LNCAP (cell line): ENCODE measurements at regions not wholly inside any gene's neighbourhood (a gene's known extent, or its start where the extent isn't known, plus 50 kb on each side); places are given as distances from the start of the nearest gene placed in this dataset.

Experiments used
- CTCF ChIP-seq: fragments of 450-650 bp; IDR thresholded peaks from 2 replicates; pipeline ENCODE4 v1.5.1; 2017; ENCODE audit warnings: mild to moderate bottlenecking

GRCh38 chr22:47859881-47860525, 1097.6 kb downstream of the TBC1D22A start:
- no peak for TF ChIP-seq CTCF

GRCh38 chr22:47858773-47859306, 1096.4 kb downstream of the TBC1D22A start:
- no peak for TF ChIP-seq CTCF

DNA sequence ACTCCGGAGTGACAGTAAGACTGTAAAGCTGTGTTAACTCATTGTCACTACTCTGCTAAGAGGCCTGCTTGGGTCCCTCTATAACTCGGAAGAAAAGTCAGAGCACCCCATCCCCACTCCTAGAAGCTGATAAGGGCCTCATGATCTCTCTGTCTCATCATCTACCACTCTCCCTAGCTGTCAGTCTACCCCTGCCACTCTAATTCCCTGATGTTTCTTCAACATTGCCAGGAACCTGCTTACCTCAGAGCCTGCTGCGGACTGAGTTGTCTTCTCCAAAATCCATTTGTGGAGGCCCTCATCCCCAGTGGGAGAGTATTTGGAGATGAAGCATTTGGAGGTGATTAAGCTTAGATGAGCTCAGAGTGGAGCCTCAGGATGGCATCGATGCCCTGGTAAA, 1092.2 kb downstream of the TBC1D22A start:
- no peak for TF ChIP-seq CTCF

DNA sequence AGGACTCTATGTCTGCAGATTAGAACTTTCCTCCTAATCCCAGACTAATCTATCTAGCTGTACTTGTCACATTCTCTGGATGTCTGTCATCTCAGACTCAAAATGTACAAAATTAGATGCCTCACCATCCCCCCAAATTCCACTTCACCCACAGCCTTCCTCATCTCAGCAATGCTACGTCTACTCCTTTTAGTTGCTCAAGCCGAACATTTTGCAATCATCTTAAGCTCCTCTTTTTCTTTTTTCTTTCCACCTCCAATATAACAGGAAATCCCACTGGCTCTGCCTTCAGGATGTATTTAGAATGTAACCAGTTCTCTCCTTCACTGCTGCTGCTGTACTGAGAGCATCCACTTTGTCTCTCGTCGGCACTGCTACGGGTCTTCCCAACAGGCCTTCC, 1091.8 kb downstream of the TBC1D22A start:
- TF ChIP-seq CTCF: no peak

DNA sequence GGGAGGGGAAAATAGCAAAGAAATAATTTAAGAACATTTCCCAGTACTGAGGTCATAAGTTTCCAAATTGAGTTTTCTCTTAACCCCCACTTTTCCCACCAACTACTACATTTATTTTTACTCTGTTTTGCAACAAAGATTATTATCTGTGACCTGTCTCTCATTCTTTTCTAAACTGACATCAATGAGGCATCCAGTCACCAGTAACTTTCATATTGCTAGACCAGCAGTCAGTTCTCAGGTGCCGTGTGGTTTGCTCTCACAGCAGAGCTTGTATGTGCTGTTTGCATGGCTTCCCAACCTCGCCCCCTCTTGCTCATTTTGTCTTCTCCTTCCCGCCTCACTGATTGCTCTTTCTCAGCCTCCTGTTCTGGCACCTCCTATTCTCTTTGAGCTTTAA, 1091.3 kb downstream of the TBC1D22A start:
- no peak for TF ChIP-seq CTCF

DNA sequence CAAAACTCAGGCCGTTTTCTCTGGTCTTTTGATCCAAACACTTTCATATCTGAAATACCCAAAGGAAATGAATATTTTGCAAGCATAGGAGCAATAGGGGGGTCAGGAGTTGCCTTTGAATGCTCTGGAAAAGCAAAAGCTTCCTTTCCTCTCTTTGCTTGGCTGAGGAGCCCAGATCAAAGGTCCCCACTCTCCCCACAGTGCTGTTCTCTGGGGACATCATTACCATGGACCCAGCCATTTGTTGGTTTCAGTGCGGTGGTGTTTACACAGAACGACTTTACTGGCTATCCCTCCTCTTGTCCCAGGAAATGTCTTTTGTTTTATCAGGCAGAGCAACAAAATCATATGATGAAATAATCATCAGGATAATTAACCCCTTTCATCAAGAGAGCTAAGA, 1089.1 kb downstream of the TBC1D22A start:
- no peak for TF ChIP-seq CTCF

DNA sequence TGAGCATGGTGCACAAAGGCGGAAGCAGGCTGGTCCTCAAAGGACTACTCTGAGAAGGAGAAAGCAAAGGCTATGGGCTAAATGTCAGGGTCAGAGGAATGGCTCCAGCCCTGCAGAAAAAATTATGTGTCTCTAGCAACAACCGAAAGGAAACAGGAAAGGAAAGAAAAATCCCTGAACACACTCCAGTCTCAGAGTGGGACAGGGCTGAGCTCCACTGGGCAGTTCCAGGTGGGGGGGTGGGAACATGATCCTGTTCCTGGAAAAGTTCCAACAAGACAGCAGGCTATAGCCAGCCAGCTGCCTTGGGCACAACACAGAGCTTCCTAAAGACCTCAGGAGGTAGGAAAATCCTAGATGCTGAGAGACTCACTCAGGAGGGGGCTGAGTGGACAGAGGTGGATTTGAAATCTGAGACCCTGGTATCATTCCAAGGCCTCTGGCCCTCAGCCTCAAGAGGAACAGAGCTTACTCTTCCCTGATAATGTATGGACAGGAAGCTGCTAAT, 1088.2 kb downstream of the TBC1D22A start:
- TF ChIP-seq CTCF: no peak
